ENCODE measurements at regions not wholly inside any gene's neighbourhood (a gene's known extent, or its start where the extent isn't known, plus 50 kb on each side); places are given as distances from the start of the nearest gene placed in this dataset.
"Not testable (repeated sequence)": the region's sequence is repeated elsewhere in the genome, so short reads cannot be mapped to it uniquely, and the experiment has no call there.

DNA sequence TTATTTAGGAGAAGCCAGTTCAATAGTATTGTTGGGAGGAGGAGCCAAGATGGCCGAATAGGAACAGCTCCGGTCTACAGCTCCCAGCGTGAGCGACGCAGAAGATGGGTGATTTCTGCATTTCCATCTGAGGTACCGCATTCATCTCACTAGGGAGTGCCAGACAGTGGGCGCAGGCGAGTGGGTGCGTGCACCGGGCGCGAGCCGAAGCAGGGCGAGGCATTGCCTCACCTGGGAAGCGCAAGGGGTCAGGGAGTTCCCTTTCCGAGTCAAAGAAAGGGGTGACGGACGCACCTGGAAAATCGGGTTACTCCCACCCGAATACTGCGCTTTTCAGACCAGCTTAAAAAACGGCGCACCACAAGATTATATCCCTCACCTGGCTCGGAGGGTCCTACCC, 403.2 kb upstream of the SMIM31 start:
- not testable (repeated sequence) for DNase-seq

DNA sequence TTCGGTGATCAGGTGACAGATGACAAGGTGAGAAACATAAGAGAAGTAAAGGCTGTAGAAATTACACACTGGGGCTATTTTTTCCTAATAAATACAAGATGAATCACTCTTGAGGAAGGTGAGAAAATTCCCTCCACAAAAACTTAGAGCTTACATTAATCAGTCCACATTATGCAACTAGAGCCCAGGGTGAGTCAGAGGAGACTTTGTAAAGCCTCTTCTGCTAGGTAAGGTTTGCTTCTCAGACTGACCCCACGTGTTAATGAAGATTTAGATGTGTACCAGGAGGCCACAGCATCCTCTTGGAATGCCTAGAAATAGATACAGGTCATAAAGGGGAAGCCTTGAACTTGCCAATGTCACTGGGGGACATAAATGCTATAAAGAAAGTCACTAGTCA, 396.0 kb upstream of the SMIM31 start:
- DNase-seq = no peak

DNA sequence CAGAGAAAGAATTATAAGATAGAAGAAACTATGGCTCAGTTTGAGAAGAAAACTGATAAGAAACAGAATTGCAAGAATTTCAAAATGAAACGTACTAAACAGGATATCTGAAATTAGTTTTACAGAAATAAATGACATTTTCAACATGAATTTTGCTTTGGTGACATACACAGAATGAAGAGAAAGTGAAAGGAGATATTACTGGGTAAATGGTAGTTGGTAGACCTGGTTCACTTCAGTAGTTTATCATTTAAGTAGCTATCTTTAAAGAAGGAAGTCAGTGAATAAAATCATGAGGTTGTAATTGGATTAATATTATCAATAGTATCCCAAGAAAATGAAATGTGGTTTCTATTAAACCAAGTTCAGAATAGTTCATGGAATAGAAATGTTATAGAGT, 395.5 kb upstream of the SMIM31 start:
- no peak for DNase-seq

DNA sequence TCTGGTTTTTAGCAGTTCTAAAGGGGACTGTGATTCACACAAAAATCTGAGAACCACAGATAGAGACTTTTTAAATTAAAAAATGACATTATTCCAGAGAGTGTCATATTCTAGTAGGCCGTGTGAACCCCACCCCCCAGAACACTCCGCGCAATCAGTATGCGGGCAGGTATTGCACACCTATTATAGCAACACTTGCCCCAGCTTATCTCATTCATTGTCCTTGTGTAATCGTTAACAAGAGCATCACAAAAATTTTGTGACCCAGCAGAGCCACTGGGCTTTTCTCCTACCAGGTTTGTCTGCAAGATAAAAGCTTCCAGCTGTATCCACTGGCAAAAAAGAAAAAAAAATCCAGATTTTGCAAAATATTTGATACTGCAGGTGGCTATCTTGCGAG, 394.1 kb upstream of the SMIM31 start:
- DNase-seq = no peak

DNA sequence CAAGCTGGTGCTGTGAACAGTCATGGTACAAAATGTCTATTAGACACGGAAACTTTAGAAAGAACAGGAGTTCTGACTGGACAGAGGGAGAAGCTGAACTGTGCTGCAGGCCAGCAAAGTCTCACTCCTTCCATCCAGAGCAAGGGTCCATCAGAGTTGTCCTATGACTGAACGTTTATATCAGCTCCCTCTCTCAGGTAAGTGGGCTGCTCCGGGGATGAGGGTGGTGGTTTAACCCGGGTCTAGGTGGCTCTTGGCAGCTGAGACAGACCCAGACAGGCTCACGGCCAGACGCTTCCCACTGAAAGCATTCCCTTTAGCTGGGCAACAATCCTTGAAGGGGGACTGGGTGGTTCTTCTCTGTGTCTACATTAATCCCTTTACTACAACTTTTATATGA, 385.0 kb upstream of the SMIM31 start:
- DNase-seq = no peak

DNA sequence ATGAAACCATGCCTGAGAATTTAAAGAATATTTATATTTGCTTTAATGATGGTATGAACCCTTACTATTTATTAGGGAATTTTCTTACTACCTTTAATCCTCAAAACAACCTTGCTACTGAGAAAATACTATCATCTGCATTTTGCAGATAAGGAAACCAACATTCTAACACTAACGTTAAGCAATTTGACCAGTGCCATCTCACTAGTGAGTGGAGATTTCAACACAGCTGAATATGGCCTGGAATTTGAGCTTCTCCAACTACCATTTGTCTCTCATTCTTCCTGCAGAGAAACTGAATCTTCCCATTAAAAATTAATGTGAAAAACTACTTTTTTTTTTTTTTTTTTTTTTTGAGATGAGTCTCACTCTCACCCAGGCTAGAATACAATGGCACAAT, 380.9 kb upstream of the SMIM31 start:
- no peak for DNase-seq

DNA sequence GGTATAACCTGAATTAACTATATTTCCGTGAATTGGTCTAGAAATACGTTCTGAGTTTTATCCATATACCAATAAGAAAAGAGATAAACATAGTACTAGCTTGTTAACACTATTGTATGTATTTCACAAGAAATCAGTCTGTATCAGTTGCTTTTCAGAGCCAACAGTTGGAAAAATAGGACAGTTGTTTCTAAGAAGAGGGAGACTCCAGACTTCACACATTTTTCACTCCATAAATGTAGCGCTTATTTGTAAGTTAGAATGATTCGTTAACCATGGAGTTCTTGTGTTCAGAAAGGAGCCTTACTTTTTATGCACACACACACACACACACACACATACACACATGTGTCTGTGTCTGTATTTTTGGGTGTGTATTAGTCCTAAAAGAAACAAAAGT, 376.7 kb upstream of the SMIM31 start:
- no peak for DNase-seq

DNA sequence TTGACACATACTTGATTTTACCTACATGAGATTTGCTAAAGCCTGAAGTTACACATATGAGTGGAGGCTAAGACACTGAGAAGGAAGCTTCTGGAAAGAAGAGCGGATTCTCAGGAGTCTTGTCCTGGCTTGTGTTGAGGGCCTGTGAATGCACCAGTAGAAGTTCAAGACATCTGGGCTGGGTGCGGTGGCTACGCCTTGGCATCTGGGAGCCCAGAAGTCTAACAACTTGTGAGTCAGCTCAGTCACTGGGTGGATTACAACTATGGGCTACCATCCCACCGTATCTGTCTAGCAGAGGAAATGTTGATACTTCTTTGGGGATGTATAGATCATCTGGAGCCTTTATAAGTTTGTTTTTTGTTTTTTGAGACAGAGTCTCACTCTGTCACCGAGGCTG, 375.6 kb upstream of the SMIM31 start:
- DNase-seq = no peak

DNA sequence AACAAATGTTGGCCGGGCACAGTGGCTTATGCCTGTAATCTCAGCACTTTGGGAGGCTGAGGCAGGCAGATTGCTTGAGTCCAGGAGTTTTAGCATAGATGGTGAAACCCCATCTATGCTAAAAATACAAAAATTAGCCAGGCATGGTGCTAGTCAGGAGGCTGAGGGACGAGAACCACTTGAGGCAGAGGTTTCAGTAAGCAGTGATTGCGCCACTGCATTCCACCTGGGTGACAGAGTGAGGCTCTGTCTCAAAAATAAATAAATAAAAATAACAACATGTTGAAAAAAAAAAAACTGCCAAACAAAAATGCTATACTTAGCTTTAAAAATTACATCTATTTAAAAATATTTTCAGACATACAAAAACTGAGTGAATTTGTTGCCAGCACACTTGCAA, 374.2 kb upstream of the SMIM31 start:
- no peak for DNase-seq

DNA sequence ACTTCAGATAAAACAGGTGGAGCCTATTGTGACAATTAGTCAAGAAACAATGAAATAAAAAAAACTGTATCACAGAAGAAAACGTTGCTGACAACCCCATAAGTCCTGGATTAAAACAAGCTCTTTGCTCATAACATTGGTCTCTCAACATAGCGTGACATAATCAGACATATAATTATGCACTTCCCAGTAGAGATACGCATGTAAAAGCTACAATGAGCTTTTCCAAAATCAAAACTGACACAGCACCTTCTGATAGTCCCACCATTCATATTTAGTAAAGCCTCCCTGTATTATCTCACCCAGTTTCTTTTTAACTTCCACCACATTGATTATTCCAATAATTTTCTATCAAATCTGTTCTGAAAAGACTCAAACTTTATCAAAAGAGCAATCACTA, 372.1 kb upstream of the SMIM31 start:
- no peak for DNase-seq

DNA sequence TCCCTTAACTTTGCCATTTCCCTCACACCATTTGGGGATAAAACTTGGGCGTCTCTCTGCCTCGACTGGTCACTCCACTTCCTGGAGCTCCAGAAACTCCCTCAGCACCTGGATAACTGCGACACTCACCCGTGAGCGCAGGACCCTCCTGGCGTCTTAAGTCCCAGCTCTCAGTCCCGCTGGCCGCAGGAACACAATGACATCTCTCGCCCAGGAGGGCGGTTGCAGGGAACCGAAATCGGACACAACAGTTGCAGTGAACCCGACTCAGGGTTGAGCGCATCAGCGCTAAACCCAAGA, 370.9 kb upstream of the SMIM31 start:
- no peak for DNase-seq

DNA sequence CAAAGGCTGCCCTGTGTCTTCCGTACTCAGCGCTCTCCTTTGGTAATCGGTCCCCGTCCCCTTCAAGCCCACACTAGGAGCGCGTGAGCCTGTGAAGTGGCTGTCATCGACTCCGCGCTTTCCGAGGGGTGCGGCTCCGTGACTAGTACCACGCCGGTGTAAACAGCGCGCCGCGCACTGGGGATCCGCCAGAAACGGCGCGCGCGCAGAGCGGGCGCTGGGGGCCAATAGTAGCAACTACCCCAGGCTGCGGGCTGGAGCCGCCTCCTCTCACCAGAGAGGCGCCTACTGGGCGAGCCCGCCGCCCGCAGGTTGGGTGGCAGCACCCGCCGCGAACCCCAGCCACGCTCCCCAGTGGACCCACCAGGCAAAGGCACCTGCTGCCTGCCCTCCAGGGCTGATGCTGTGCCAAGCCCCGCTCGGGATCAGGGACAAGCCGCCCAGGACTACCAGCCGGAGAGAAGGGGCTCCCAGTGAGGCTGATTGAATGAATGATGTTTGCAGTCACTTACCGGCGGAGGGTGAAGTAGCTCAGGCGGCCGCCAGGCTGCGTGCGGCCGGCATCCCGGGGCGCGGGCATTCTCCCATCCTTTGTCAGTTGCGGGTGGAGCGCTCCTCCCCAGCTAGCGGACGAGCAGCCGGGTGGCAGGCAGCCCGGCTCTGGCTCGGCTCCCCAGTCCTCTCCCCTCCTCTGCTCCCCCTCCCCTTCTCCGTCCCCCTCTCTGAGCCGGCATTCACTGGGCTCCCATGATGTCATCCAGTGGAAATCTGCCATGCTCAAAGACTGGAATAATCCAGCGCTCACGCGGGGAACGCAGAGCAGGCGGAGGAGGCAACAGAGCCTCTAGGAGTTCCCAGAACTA, 370.3 kb upstream of the SMIM31 start:
- no peak for DNase-seq

DNA sequence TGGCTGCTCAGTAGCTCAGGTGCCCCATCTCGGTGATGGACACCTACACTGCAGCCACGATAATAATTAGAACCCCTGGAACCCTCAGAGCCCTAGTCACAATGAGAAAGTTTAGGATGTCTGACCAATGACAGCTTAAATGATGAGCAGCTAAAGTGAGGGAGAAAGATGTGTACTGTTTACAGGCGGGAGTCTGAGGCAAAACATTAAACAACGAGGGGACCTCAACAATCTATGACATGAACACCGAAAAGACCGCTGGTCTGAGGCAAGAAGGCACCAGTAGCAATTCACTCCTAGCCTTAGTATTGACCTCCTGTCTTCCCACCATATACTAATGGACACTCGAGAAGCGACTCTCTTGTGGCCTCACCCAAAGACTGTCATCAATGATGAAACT, 369.5 kb upstream of the SMIM31 start:
- DNase-seq = no peak

DNA sequence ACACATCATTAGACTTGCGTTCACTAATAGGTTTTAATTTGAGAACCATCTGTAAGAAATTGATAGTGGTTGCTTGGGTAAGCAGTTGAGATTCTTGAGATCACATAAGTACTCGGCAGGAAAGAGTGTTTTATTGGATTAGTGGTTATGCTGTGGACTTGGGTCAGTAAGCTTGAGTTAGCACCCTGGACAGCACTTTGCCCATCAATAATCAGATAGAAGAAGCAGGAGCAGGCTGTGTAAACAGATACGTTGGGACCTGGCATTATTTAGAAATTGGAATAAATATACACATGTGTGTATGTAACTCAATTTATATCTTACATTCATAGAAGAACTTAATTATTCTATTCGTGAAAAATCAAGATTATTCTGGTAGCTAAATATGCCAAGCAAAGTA, 357.5 kb upstream of the SMIM31 start:
- no peak for DNase-seq

DNA sequence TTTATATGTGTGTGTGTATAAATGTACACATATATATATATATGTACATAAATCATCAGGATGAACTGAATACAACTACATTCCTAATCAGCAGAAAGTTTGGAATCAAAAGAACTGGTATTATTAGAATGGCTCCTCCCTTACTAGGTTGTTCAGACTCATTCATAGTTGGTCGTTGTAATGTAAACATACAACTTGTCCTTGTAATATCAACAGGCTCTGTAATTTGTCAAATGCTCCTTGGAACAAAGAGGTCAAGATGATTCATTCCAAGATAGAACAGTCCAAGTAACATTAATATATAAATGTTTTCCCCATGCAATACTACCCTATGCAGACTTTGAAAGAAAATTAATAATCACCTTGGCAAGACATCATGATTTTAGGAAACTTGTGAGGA, 351.4 kb upstream of the SMIM31 start:
- no peak for DNase-seq

DNA sequence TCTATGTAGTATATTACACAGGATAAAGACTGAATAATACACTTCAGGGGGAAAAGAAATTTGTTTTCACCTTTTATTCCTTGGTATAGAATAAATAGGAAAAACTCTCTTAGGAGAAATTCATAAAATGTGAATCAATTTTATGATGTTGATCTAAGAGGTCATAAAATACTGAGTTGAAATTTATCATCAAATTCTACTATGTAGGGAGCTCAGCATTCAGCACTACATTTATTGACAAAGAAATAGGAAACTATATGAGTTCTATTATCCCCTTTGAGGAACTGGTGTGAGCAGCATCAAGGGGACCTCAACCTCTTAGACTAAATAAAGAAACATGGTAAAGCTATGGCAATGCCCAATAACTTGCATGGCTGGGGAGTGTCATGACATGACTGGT, 348.2 kb upstream of the SMIM31 start:
- no peak for DNase-seq

DNA sequence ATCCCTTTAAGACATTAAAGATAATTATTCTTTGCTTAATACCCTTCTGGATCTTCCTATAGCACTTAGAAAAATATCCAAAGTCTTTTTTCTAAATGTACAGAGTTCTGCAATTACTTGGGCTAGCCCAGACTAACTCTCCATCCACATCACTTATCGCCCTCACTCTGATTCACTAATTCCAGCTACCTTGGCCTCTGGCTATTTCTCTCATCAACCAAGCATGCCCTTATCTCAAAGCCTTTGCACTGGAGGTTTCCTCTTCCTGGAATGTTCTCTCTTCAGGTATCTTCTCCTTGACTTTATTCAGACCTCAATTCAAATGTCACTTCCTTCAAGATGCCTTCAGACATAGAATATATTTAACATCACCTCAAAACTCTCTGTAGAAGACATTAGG, 345.1 kb upstream of the SMIM31 start:
- no peak for DNase-seq

DNA sequence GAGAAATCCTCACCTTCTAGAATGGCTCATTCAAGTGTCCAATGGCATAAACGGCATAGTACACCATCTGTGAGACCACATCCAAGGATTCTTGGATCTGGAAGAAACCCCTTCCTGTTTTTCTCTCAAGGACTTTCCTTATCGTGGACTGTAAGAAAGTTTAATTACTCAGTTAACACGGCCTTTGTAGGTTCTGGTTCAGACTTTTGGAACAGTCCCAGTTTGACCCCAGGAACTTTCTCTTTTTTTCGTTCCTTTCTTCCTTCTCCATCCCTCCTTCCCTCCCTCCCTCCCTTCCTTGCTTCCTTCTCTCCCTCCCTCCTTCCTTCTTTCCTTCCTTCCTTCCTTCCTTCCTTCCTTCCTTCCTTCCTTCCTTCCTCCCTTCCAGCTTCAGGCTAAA, 343.5 kb upstream of the SMIM31 start:
- no peak for DNase-seq

DNA sequence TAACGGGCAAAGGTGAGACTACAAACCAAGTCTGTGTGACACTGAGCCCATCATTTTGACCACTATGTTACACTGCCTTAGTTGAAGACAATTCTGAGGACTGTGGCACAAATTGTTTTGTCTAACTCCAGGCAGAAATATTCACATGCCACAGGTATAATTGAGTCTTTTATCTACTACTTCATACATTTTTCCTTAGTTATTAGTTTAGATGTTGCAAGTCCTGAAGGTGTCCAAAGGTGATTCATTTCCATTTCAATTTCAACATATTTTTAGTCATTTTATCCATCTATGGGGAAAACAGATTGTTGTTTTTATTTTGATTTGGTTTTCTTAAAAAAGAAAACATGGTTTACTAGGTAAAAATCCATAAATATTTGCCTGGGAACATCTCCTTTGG, 341.7 kb upstream of the SMIM31 start:
- DNase-seq = no peak

DNA sequence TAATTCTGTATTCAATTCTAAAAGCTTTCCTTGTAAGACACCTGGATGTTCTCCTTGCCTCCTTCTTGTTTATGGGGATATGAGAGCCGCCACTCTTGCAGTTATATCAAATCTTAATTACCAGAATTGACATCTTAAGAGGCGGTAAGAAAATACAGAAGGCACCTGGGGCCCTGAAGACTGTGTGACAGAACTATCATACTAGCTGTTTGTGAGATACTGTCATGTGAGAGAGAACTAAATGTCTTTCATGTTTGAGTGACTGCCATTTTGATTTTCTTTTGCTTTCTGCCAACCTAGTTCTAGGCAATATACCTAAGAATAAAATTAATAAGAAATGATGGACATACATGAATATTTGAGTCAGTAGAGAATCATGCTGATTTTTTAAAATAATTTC, 340.2 kb upstream of the SMIM31 start:
- no peak for DNase-seq

DNA sequence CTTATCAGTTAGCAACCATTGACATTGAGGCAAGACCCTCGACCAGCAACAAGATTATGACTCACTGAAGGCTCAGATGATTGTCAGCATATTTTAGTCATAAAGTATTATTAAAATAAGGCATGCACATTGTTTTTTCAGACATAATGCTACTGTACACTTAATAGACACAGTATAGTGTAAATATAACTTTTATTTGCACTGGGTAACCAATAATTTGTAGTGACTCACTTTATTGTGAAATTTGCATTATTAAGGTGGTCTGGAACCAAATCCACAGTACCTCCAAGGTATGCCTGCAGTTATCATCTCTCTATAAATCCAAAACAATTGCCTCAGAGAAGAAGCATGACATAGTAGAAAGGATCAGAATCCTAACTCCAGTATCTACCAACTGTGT, 330.1 kb upstream of the SMIM31 start:
- no peak for DNase-seq

DNA sequence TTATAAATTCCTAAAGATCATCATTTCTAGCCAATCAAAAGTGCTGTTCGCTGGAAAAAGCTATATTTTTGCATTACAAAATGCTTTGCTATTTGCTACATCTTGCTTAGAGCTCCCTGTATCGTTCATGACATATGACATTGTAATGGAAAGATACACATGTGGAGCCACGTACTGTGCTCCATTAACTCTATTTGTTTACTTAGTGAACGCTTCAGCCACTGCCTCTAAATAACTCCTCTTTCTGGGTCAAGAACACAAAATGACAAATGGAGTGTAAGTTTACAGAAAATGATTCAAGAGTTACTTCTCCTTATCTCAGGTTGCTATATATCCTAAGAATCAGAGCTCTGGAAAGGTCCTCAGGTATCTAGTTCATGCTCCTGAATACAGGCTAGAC, 329.1 kb upstream of the SMIM31 start:
- DNase-seq = no peak

DNA sequence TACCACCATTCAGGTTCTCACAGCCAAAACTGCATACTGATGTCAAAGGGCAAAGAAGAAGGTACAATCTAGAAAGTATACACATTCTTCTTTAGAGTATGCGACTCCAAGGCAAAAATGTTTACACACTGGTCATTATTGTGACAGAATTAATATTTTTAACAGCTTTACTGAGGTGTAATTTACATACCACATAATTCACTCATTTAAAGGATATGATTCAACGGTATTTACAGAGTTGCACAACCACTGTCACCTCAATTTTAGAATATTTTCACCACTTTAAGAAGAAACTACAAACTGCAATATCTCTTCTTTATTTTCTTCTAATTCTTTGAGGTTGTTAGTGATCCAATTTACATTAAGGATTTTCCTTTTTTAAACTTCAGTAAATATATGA, 325.4 kb upstream of the SMIM31 start:
- DNase-seq = no peak

DNA sequence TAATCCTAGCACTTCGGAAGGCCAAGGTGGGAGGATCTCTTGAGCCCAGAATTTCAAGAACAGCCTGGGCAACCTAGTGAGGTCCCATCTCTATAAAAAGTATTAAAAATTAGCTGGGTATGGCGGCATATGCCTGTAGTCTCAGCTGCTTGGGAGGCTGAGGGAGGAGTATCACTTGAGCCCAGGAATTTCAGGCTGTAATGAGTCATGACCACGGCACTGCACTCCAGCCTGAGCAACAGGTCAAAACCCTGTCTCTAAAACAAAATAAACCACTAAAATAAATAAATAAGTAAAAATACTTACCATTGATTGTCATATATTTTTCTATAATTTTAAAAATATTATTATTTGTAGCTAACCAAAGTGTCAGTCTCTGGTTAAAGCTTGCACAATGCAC, 315.6 kb upstream of the SMIM31 start:
- DNase-seq = no peak

DNA sequence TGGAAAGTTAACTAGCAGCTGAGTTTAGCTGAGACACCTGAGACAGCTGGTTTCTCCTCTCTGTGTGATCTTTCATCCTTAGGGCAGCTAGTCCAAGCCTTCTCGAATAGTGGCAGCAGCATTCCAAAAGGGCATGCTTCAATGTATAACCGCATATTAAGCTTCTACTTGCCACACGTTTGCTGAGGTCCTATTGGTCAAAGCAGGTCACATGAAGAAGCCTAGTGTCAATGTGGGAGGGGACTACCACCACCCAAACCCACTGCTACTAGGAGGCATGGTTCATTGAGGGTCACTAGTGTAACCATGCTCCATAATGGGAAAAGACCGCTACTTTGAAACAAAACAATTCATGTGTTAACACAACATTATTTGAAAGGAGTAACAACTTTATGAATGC, 314.9 kb upstream of the SMIM31 start:
- no peak for DNase-seq

DNA sequence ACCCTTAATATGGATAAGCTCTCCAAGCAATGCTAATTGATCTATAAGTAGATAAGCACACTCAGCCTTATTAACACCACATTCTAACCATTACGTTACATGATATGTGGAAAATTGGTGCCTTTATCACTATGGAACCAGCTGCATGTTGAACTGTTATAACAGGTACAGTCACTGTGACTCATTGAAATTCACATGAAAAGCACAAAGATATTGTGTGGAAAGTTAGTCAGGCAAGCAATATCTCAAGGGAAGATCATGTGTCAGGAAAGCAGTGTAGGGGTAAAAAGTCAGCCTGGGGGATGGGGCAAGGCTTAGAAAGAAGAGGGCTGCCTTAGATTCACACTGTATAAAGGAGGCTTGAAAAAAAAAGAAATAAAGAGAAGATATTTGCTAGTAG, 313.7 kb upstream of the SMIM31 start:
- no peak for DNase-seq
